HG03060 (cell line): ENCODE measurements at regions not wholly inside any gene's neighbourhood (a gene's known extent, or its start where the extent isn't known, plus 50 kb on each side); places are given as distances from the start of the nearest gene placed in this dataset.

Experiments used
- ATAC-seq: cut with Tn5 transposase; IDR thresholded peaks from one replicate; pipeline ENCODE4 v1.9.1; 2021; ENCODE audit warnings: low read depth, moderate number of reproducible peaks; ENCODE audit not compliant: unreplicated experiment

- no peak for ATAC-seq
Observed at GRCh38 chr6:113110211-113110610, 746.9 kb upstream of the MARCKS start.

- no peak for ATAC-seq
Observed at GRCh38 chr6:113111550-113111949, 745.6 kb upstream of the MARCKS start.

GRCh38 chr6:113112086-113112485 is 745.1 kb upstream of the MARCKS start:
- ATAC-seq, result no peak

GRCh38 chr6:113115196-113115595 is 741.9 kb upstream of the MARCKS start:
- no peak for ATAC-seq

GRCh38 chr6:113120224-113120581 is 736.9 kb upstream of the MARCKS start:
- no peak for ATAC-seq

- ATAC-seq, result no peak
Observed at GRCh38 chr6:113120582-113121285, 736.4 kb upstream of the MARCKS start.

- no peak for ATAC-seq
Observed at GRCh38 chr6:113121571-113121970, 735.6 kb upstream of the MARCKS start.

- no peak for ATAC-seq
Observed at GRCh38 chr6:113122060-113122459, 735.1 kb upstream of the MARCKS start.

- no peak for ATAC-seq
Observed at GRCh38 chr6:113125626-113126025, 731.5 kb upstream of the MARCKS start.

- no peak for ATAC-seq
Observed at GRCh38 chr6:113127786-113128419, 729.2 kb upstream of the MARCKS start.

GRCh38 chr6:113128661-113129060 is 728.5 kb upstream of the MARCKS start:
- ATAC-seq, result no peak

GRCh38 chr6:113129991-113130390 is 727.2 kb upstream of the MARCKS start:
- no peak for ATAC-seq

GRCh38 chr6:113137426-113137825 is 719.7 kb upstream of the MARCKS start:
- no peak for ATAC-seq

- no peak for ATAC-seq
Observed at GRCh38 chr6:113140721-113141120, 716.4 kb upstream of the MARCKS start.

- no peak for ATAC-seq
Observed at GRCh38 chr6:113141901-113142300, 715.2 kb upstream of the MARCKS start.

GRCh38 chr6:113142671-113143174 is 714.4 kb upstream of the MARCKS start:
- no peak for ATAC-seq

GRCh38 chr6:113143206-113143605 is 713.9 kb upstream of the MARCKS start:
- no peak for ATAC-seq

- no peak for ATAC-seq
Observed at GRCh38 chr6:113144117-113144516, 713.0 kb upstream of the MARCKS start.

GRCh38 chr6:113146878-113147277 is 710.3 kb upstream of the MARCKS start:
- no peak for ATAC-seq

- ATAC-seq, result no peak
Observed at GRCh38 chr6:113147544-113147943, 709.6 kb upstream of the MARCKS start.

- no peak for ATAC-seq
Observed at GRCh38 chr6:113148566-113148965, 708.6 kb upstream of the MARCKS start.

GRCh38 chr6:113149511-113149910 is 707.6 kb upstream of the MARCKS start:
- ATAC-seq, result no peak
